ENCODE measurements at regions not wholly inside any gene's neighbourhood (a gene's known extent, or its start where the extent isn't known, plus 50 kb on each side); places are given as distances from the start of the nearest gene placed in this dataset.
"Not testable (repeated sequence)": the region's sequence is repeated elsewhere in the genome, so short reads cannot be mapped to it uniquely, and the experiment has no call there.

GRCh38 chr21:28877318-28877884 is 115.3 kb downstream of the LTN1 start:
- no peak for DNase-seq (ENCODE audit: low read depth)

GRCh38 chr21:28875078-28875477 is 117.6 kb downstream of the LTN1 start:
- no peak for DNase-seq (ENCODE audit: low read depth)

- DNase-seq (ENCODE audit: low read depth), result no peak
Observed at GRCh38 chr21:28872218-28872617, 120.5 kb downstream of the LTN1 start.

GRCh38 chr21:28871388-28872010 is 121.2 kb downstream of the LTN1 start:
- DNase-seq (ENCODE audit: low read depth), result no peak

GRCh38 chr21:28867401-28867800 is 125.3 kb downstream of the LTN1 start:
- DNase-seq (ENCODE audit: low read depth), result peak; percentile 30

- no peak for DNase-seq (ENCODE audit: low read depth)
Observed at GRCh38 chr21:28865488-28866186, 127.0 kb downstream of the LTN1 start.

GRCh38 chr21:28858424-28858823 is 134.3 kb downstream of the LTN1 start:
- DNase-seq (ENCODE audit: low read depth), result no peak

- no peak for DNase-seq (ENCODE audit: low read depth)
Observed at GRCh38 chr21:28857752-28858151, 134.9 kb downstream of the LTN1 start.

- no peak for DNase-seq (ENCODE audit: low read depth)
Observed at GRCh38 chr21:28856588-28857250, 136.0 kb downstream of the LTN1 start.

- DNase-seq (ENCODE audit: low read depth), result no peak
Observed at GRCh38 chr21:28852706-28853105, 140.0 kb downstream of the LTN1 start.

GRCh38 chr21:28851645-28852044 is 141.0 kb downstream of the LTN1 start:
- no peak for DNase-seq (ENCODE audit: low read depth)

- DNase-seq (ENCODE audit: low read depth), result not testable (repeated sequence)
Observed at GRCh38 chr21:28839237-28839636, 153.4 kb downstream of the LTN1 start.

GRCh38 chr21:28837426-28837825 is 155.3 kb downstream of the LTN1 start:
- not testable (repeated sequence) for DNase-seq (ENCODE audit: low read depth)

GRCh38 chr21:28836588-28836987 is 156.1 kb downstream of the LTN1 start:
- DNase-seq (ENCODE audit: low read depth), result not testable (repeated sequence)

GRCh38 chr21:28834335-28835238 is 158.1 kb downstream of the LTN1 start:
- no peak for DNase-seq (ENCODE audit: low read depth)

- DNase-seq (ENCODE audit: low read depth), result no peak
Observed at GRCh38 chr21:28833609-28834008, 159.1 kb downstream of the LTN1 start.

GRCh38 chr21:28833182-28833581 is 159.5 kb downstream of the LTN1 start:
- DNase-seq (ENCODE audit: low read depth), result no peak

GRCh38 chr21:28832715-28833061 is 160.0 kb downstream of the LTN1 start:
- DNase-seq (ENCODE audit: low read depth), result no peak

- no peak for DNase-seq (ENCODE audit: low read depth)
Observed at GRCh38 chr21:28832013-28832714, 160.5 kb downstream of the LTN1 start.

- DNase-seq (ENCODE audit: low read depth), result no peak
Observed at GRCh38 chr21:28828981-28829380, 163.7 kb downstream of the LTN1 start.

- no peak for DNase-seq (ENCODE audit: low read depth)
Observed at GRCh38 chr21:28828021-28828420, 164.7 kb downstream of the LTN1 start.

Measured in stromal cell of bone marrow (primary cell).